Activated naive CD8-positive, alpha-beta T cell (primary cell): ENCODE measurements at regions not wholly inside any gene's neighbourhood (a gene's known extent, or its start where the extent isn't known, plus 50 kb on each side); places are given as distances from the start of the nearest gene placed in this dataset.

ENCODE experiments used
- H3K27ac Mint-ChIP-seq: one replicate; pipeline ENCODE4 v1.8.0; 2021; ENCODE audit warnings: mixed read lengths
- H3K27me3 Mint-ChIP-seq: one replicate; pipeline ENCODE4 v1.8.0; 2021; ENCODE audit warnings: mixed read lengths
- H3K36me3 Mint-ChIP-seq: one replicate; pipeline ENCODE4 v1.8.0; 2021; ENCODE audit warnings: mixed read lengths
- H3K4me1 Mint-ChIP-seq: one replicate; pipeline ENCODE4 v1.8.0; 2021; ENCODE audit warnings: low read depth, mixed read lengths
- H3K4me3 Mint-ChIP-seq: one replicate; pipeline ENCODE4 v1.8.0; 2021; ENCODE audit warnings: mild to moderate bottlenecking, mixed read lengths
- H3K9me3 Mint-ChIP-seq: one replicate; pipeline ENCODE4 v1.8.0; 2021; ENCODE audit warnings: low read depth, mixed read lengths

- Mint-ChIP-seq H3K9me3 (no peaks in the 10 kb centered on the region), H3K27ac (no peak overlapping the region), H3K36me3 (no peaks in the 10 kb centered on the region), H3K27me3 (no peaks in the 10 kb centered on the region), H3K4me3 (no peak overlapping the region), H3K4me1 (peaks cover 19% of the 10 kb centered on the region)
Measured at GRCh38 chr6:6858533-6858982, 249.2 kb upstream of the RREB1 start.

GRCh38 chr6:6859105-6859504, 248.7 kb upstream of the RREB1 start:
- Mint-ChIP-seq H3K4me1 (peaks cover 19% of the 10 kb centered on the region), H3K36me3 (no peaks in the 10 kb centered on the region), H3K27me3 (no peaks in the 10 kb centered on the region), H3K27ac (no peak overlapping the region), H3K9me3 (no peaks in the 10 kb centered on the region), H3K4me3 (no peak overlapping the region)

GRCh38 chr6:6859722-6860121, 248.0 kb upstream of the RREB1 start:
- Mint-ChIP-seq H3K9me3 (no peaks in the 10 kb centered on the region), H3K36me3 (no peaks in the 10 kb centered on the region), H3K4me1 (peaks cover 19% of the 10 kb centered on the region), H3K27ac (no peak overlapping the region), H3K27me3 (no peaks in the 10 kb centered on the region), H3K4me3 (no peak overlapping the region)

- Mint-ChIP-seq H3K36me3 (no peaks in the 10 kb centered on the region), H3K9me3 (no peaks in the 10 kb centered on the region), H3K4me3 (no peak overlapping the region), H3K27me3 (no peaks in the 10 kb centered on the region), H3K27ac (no peak overlapping the region), H3K4me1 (peaks cover 17% of the 10 kb centered on the region)
Measured at GRCh38 chr6:6860863-6861262, 246.9 kb upstream of the RREB1 start.

GRCh38 chr6:6861351-6861894, 246.3 kb upstream of the RREB1 start:
- Mint-ChIP-seq H3K9me3 (no peaks in the 10 kb centered on the region), H3K4me1 (peaks cover 12% of the 10 kb centered on the region), H3K27me3 (no peaks in the 10 kb centered on the region), H3K36me3 (no peaks in the 10 kb centered on the region), H3K4me3 (no peak overlapping the region), H3K27ac (no peak overlapping the region)

GRCh38 chr6:6861995-6862394, 245.8 kb upstream of the RREB1 start:
- Mint-ChIP-seq H3K9me3 (no peaks in the 10 kb centered on the region), H3K27ac (no peak overlapping the region), H3K4me1 (peaks cover 6% of the 10 kb centered on the region), H3K27me3 (no peaks in the 10 kb centered on the region), H3K36me3 (no peaks in the 10 kb centered on the region), H3K4me3 (no peak overlapping the region)

- Mint-ChIP-seq H3K27ac (no peak overlapping the region), H3K4me3 (no peak overlapping the region), H3K4me1 (no peaks in the 10 kb centered on the region), H3K36me3 (no peaks in the 10 kb centered on the region), H3K9me3 (no peaks in the 10 kb centered on the region), H3K27me3 (no peaks in the 10 kb centered on the region)
Measured at GRCh38 chr6:6863970-6864639, 243.7 kb upstream of the RREB1 start.

GRCh38 chr6:6865611-6866010, 242.2 kb upstream of the RREB1 start:
- H3K9me3 Mint-ChIP-seq: no peaks in the 10 kb centered on the region
- H3K27me3 Mint-ChIP-seq: no peaks in the 10 kb centered on the region
- no peak overlapping the region for H3K4me3 Mint-ChIP-seq
- no peaks in the 10 kb centered on the region for H3K4me1 Mint-ChIP-seq
- no peak overlapping the region for H3K27ac Mint-ChIP-seq
- H3K36me3 Mint-ChIP-seq: no peaks in the 10 kb centered on the region

GRCh38 chr6:6866656-6867403, 240.9 kb upstream of the RREB1 start:
- Mint-ChIP-seq H3K27ac (no peak overlapping the region), H3K9me3 (no peaks in the 10 kb centered on the region), H3K36me3 (no peaks in the 10 kb centered on the region), H3K27me3 (no peaks in the 10 kb centered on the region), H3K4me1 (no peaks in the 10 kb centered on the region), H3K4me3 (no peak overlapping the region)

GRCh38 chr6:6867404-6867799, 240.4 kb upstream of the RREB1 start:
- H3K27me3 Mint-ChIP-seq: no peaks in the 10 kb centered on the region
- H3K4me3 Mint-ChIP-seq: no peak overlapping the region
- no peak overlapping the region for H3K27ac Mint-ChIP-seq
- H3K9me3 Mint-ChIP-seq: no peaks in the 10 kb centered on the region
- H3K4me1 Mint-ChIP-seq: no peaks in the 10 kb centered on the region
- H3K36me3 Mint-ChIP-seq: no peaks in the 10 kb centered on the region

- Mint-ChIP-seq H3K4me3 (no peak overlapping the region), H3K4me1 (no peaks in the 10 kb centered on the region), H3K36me3 (no peaks in the 10 kb centered on the region), H3K27ac (no peak overlapping the region), H3K27me3 (no peaks in the 10 kb centered on the region), H3K9me3 (no peaks in the 10 kb centered on the region)
Measured at GRCh38 chr6:6869094-6869493, 238.7 kb upstream of the RREB1 start.

GRCh38 chr6:6870921-6871320, 236.8 kb upstream of the RREB1 start:
- H3K27ac Mint-ChIP-seq: no peak overlapping the region
- H3K36me3 Mint-ChIP-seq: no peaks in the 10 kb centered on the region
- H3K4me3 Mint-ChIP-seq: no peak overlapping the region
- no peaks in the 10 kb centered on the region for H3K9me3 Mint-ChIP-seq
- no peaks in the 10 kb centered on the region for H3K4me1 Mint-ChIP-seq
- H3K27me3 Mint-ChIP-seq: no peaks in the 10 kb centered on the region

- no peak overlapping the region for H3K4me3 Mint-ChIP-seq
- H3K36me3 Mint-ChIP-seq: no peaks in the 10 kb centered on the region
- H3K4me1 Mint-ChIP-seq: no peaks in the 10 kb centered on the region
- H3K27me3 Mint-ChIP-seq: no peaks in the 10 kb centered on the region
- no peaks in the 10 kb centered on the region for H3K9me3 Mint-ChIP-seq
- H3K27ac Mint-ChIP-seq: no peak overlapping the region
Measured at GRCh38 chr6:6872459-6873344, 235.1 kb upstream of the RREB1 start.

- no peaks in the 10 kb centered on the region for H3K27me3 Mint-ChIP-seq
- H3K27ac Mint-ChIP-seq: no peak overlapping the region
- no peaks in the 10 kb centered on the region for H3K4me1 Mint-ChIP-seq
- H3K9me3 Mint-ChIP-seq: no peaks in the 10 kb centered on the region
- H3K36me3 Mint-ChIP-seq: no peaks in the 10 kb centered on the region
- H3K4me3 Mint-ChIP-seq: no peak overlapping the region
Measured at GRCh38 chr6:6873778-6874177, 234.0 kb upstream of the RREB1 start.
